MM.1S (cell line): ENCODE measurements at regions not wholly inside any gene's neighbourhood (a gene's known extent, or its start where the extent isn't known, plus 50 kb on each side); places are given as distances from the start of the nearest gene placed in this dataset.

Source experiments
- CTCF ChIP-seq: fragments of 300-600 bp; sonication (generic); IDR thresholded peaks from 2 replicates; pipeline ENCODE4 v1.5.1; 2016; ENCODE audit warnings: antibody characterized with exemption, low read length, mixed read lengths
- EZH2 ChIP-seq: fragments of 300-600 bp; sonication (generic); optimal IDR thresholded peaks from 2 replicates; pipeline ENCODE3; 2017; ENCODE audit warnings: low read depth, mild to moderate bottlenecking, antibody characterized with exemption, low read length, mixed read lengths

- TF ChIP-seq CTCF (peak; percentile 35), EZH2 (no peak)
These were observed 277.5 kb downstream of the CEMIP2 start for GRCh38 chr9:71490810-71491209.
